IMR-90 (cell line): ENCODE measurements at regions not wholly inside any gene's neighbourhood (a gene's known extent, or its start where the extent isn't known, plus 50 kb on each side); places are given as distances from the start of the nearest gene placed in this dataset.

Experiments
- ATAC-seq: fragments of 200-7000 bp; cut with Tn5 transposase; 2 replicates; pipeline ENCODE4 v1.9.1; 2020; ENCODE audit warnings: low read depth, mild to moderate bottlenecking, moderate library complexity
- BruUV-seq: library from RNA; stranded (reverse); fragments of 400-500 nt; replicated peaks from 2 replicates; lab custom pipeline; 2021; lab: Mats Ljungman, UMichigan
- CTCF ChIA-PET: fragments of 300-600 bp; formaldehyde crosslinking; extraction: SDS; loops from one replicate; lab custom pipeline; 2021; ENCODE audit warnings: antibody characterized with exemption; lab: Yijun Ruan, JAX
- POLR2A ChIA-PET: fragments of 300-600 bp; sonication (Branson Sonifier 250); formaldehyde crosslinking; loops from one replicate; lab custom pipeline; 2022; ENCODE audit warnings: antibody characterized with exemption; ENCODE audit not compliant: unreplicated experiment; lab: Charles Lee
- DNase-seq: peaks from one replicate; pipeline ENCODE4 v3.0.0; 2013
- H2AFZ ChIP-seq: replicated peaks from 2 replicates; pipeline ENCODE3; 2013; ENCODE audit warnings: low read length, mild to moderate bottlenecking; ENCODE audit not compliant: poor library complexity
- H2AK5ac ChIP-seq: 2 replicates; pipeline ENCODE4 v1.6.1; 2013; ENCODE audit warnings: low read depth, low read length, inconsistent platforms
- H2AK9ac ChIP-seq: replicated peaks from 2 replicates; pipeline ENCODE3; 2013; ENCODE audit warnings: mild to moderate bottlenecking, low read depth, low read length, moderate library complexity; ENCODE audit not compliant: poor library complexity
- H2BK120ac ChIP-seq: 2 replicates; pipeline ENCODE4 v1.6.1; 2013; ENCODE audit warnings: low read depth, low read length, inconsistent platforms
- H2BK15ac ChIP-seq: 3 replicates; pipeline ENCODE4 v1.6.1; 2013; ENCODE audit warnings: low read depth, low read length, inconsistent platforms
- H2BK20ac ChIP-seq: 2 replicates; pipeline ENCODE4 v1.6.1; 2013; ENCODE audit warnings: low read depth, mild to moderate bottlenecking, inconsistent platforms, low read length, moderate library complexity
- H2BK5ac ChIP-seq: 2 replicates; pipeline ENCODE4 v1.6.1; 2013; ENCODE audit warnings: mild to moderate bottlenecking, low read depth, low read length, inconsistent platforms; ENCODE audit not compliant: poor library complexity, severe bottlenecking
- H3K14ac ChIP-seq: replicated peaks from 2 replicates; pipeline ENCODE4 v1.6.1; 2013; ENCODE audit warnings: low read depth, low read length, inconsistent platforms
- H3K18ac ChIP-seq: 2 replicates; pipeline ENCODE4 v1.6.1; 2013; ENCODE audit warnings: low read depth, low read length, control low read depth
- H3K23ac ChIP-seq: 2 replicates; pipeline ENCODE4 v1.6.1; 2013; ENCODE audit warnings: low read depth, low read length, inconsistent platforms
- H3K27ac ChIP-seq: 2 replicates; pipeline ENCODE4 v1.5.1; 2013; ENCODE audit warnings: mild to moderate bottlenecking, control low read depth, low read length; ENCODE audit not compliant: insufficient read depth
- H3K27me3 ChIP-seq: 2 replicates; pipeline ENCODE4 v1.6.1; 2013; ENCODE audit warnings: low read length; ENCODE audit not compliant: control insufficient read depth, insufficient read depth
- H3K36me3 ChIP-seq: 2 replicates; pipeline ENCODE4 v1.6.1; 2013; ENCODE audit warnings: low read length, mixed read lengths; ENCODE audit not compliant: control insufficient read depth, insufficient read depth
- H3K4ac ChIP-seq: 2 replicates; pipeline ENCODE4 v1.6.1; 2013; ENCODE audit warnings: low read depth, low read length, inconsistent platforms
- H3K4me1 ChIP-seq: 2 replicates; pipeline ENCODE4 v1.6.1; 2013; ENCODE audit warnings: low read length, mixed read lengths; ENCODE audit not compliant: control insufficient read depth, insufficient read depth
- H3K4me2 ChIP-seq: 2 replicates; pipeline ENCODE4 v1.6.1; 2013; ENCODE audit warnings: low read depth, mild to moderate bottlenecking, control low read depth, low read length, moderate library complexity
- H3K4me3 ChIP-seq: 2 replicates; pipeline ENCODE4 v1.5.1; 2013; ENCODE audit warnings: low read depth, mild to moderate bottlenecking, control low read depth, low read length, moderate library complexity; ENCODE audit not compliant: insufficient read depth
- H3K56ac ChIP-seq: 2 replicates; pipeline ENCODE4 v1.6.1; 2013; ENCODE audit warnings: low read length, inconsistent platforms; ENCODE audit not compliant: insufficient read depth; ENCODE audit errors: extremely low read depth
- H3K79me1 ChIP-seq, 2 experiments: 2 replicates each; pipeline ENCODE4 v1.6.1; 2013; ENCODE audit warnings: low read length in 2 of 2, inconsistent platforms in 1 of 2, low read depth in 1 of 2
- H3K9ac ChIP-seq: 2 replicates; pipeline ENCODE4 v1.6.1; 2013; ENCODE audit warnings: low read depth, low read length, control low read depth
- H3K9me1 ChIP-seq: 2 replicates; pipeline ENCODE4 v1.6.1; 2013; ENCODE audit warnings: low read length, inconsistent platforms; ENCODE audit not compliant: insufficient read depth
- H3K9me3 ChIP-seq: 2 replicates; pipeline ENCODE4 v1.6.1; 2013; ENCODE audit warnings: low read length; ENCODE audit not compliant: control insufficient read depth, insufficient read depth
- H4K20me1 ChIP-seq: 2 replicates; pipeline ENCODE4 v1.6.1; 2013; ENCODE audit warnings: low read length, inconsistent platforms; ENCODE audit not compliant: insufficient read depth
- H4K5ac ChIP-seq: 2 replicates; pipeline ENCODE4 v1.6.1; 2013; ENCODE audit warnings: mild to moderate bottlenecking, low read depth, low read length, control low read depth
- H4K8ac ChIP-seq, 2 experiments: 2 replicates each; pipeline ENCODE4 v1.6.1; 2013; ENCODE audit warnings: low read depth in 2 of 2, low read length in 2 of 2, control low read depth in 1 of 2, inconsistent platforms in 1 of 2
- H4K91ac ChIP-seq: 2 replicates; pipeline ENCODE4 v1.6.1; 2013; ENCODE audit warnings: low read depth, low read length, inconsistent platforms; ENCODE audit not compliant: insufficient read depth
- BHLHE40 ChIP-seq: fragments of 150-350 bp; IDR thresholded peaks from 2 replicates; pipeline ENCODE4 v1.6.1; 2016; ENCODE audit warnings: mild to moderate bottlenecking, low read depth, low read length
- CEBPB ChIP-seq: IDR thresholded peaks from 2 replicates; pipeline ENCODE4 v1.6.1; 2012; ENCODE audit warnings: low read depth, low read length, improper control_type of control experiment
- CHD1 ChIP-seq: IDR thresholded peaks from 2 replicates; pipeline ENCODE4 v1.6.1; 2012; ENCODE audit warnings: low read depth, low read length, improper control_type of control experiment
- ELK1 ChIP-seq: fragments of 150-350 bp; IDR thresholded peaks from 2 replicates; pipeline ENCODE4 v1.6.1; 2016; ENCODE audit warnings: low read depth, mild to moderate bottlenecking, low read length, moderate library complexity, borderline replicate concordance
- FOS ChIP-seq: fragments of 150-350 bp; IDR thresholded peaks from 2 replicates; pipeline ENCODE4 v1.6.1; 2016; ENCODE audit warnings: low read depth, low read length
- MAFK ChIP-seq: IDR thresholded peaks from 2 replicates; pipeline ENCODE4 v1.6.1; 2012; ENCODE audit warnings: low read depth, low read length, improper control_type of control experiment
- MAZ ChIP-seq: IDR thresholded peaks from 2 replicates; pipeline ENCODE4 v1.6.1; 2012; ENCODE audit warnings: low read depth, mild to moderate bottlenecking, low read length, improper control_type of control experiment, moderate library complexity, borderline replicate concordance
- MXI1 ChIP-seq: IDR thresholded peaks from 2 replicates; pipeline ENCODE4 v1.6.1; 2012; ENCODE audit warnings: low read depth, mild to moderate bottlenecking, low read length, moderate library complexity, borderline replicate concordance
- NFE2L2 ChIP-seq: fragments of 150-350 bp; IDR thresholded peaks from 2 replicates; pipeline ENCODE4 v1.6.1; 2016; ENCODE audit warnings: low read depth, mild to moderate bottlenecking, low read length
- POLR2A ChIP-seq: IDR thresholded peaks from 2 replicates; pipeline ENCODE4 v1.6.1; 2012; ENCODE audit warnings: mild to moderate bottlenecking, low read depth, low read length
- RAD21 ChIP-seq: IDR thresholded peaks from 2 replicates; pipeline ENCODE4 v1.6.1; 2012; ENCODE audit warnings: low read length, improper control_type of control experiment
- RCOR1 ChIP-seq: IDR thresholded peaks from 2 replicates; pipeline ENCODE4 v1.6.1; 2012; ENCODE audit warnings: mild to moderate bottlenecking, low read length, improper control_type of control experiment; ENCODE audit not compliant: insufficient replicate concordance
- RFX5 ChIP-seq: IDR thresholded peaks from 2 replicates; pipeline ENCODE4 v1.8.0; 2012; ENCODE audit warnings: low read depth, mild to moderate bottlenecking, low read length, moderate library complexity
- SMC3 ChIP-seq: fragments of 150-350 bp; IDR thresholded peaks from 2 replicates; pipeline ENCODE4 v1.6.1; 2016; ENCODE audit warnings: low read depth, mild to moderate bottlenecking, antibody characterized with exemption, low read length, moderate library complexity
- USF2 ChIP-seq: fragments of 150-350 bp; IDR thresholded peaks from 2 replicates; pipeline ENCODE4 v1.6.1; 2017; ENCODE audit warnings: mild to moderate bottlenecking, antibody characterized with exemption, low read length, low read depth
- WGBS, 2 experiments: methylation state at CpG; one replicate each; pipeline versions ENCODE4 v1.1.5 to v1.1.7; 2013; ENCODE audit warnings: missing lambda C conversion rate in 2 of 2; ENCODE audit not compliant: insufficient read length in 1 of 2; ENCODE audit errors: extremely low coverage in 2 of 2; 5-methylcytosine and 5-hydroxymethylcytosine counted together
- dilution Hi-C: fragments of 300-500 bp; cut with HindIII; formaldehyde crosslinking; loops from one replicate; pipeline ENCODE4 v1.14.3; 2018; ENCODE audit warnings: low sequenced_read_pairs; ENCODE audit not compliant: unreplicated experiment
- in situ Hi-C: fragments of 300-500 bp; cut with MboI; formaldehyde crosslinking; loops from 3 replicates; pipeline ENCODE4 v1.14.3; 2019; ENCODE audit warnings: low sequenced_read_pairs, inconsistent platforms, mixed read lengths
- intact Hi-C: fragments of 100-400 bp; cut with micrococcal nuclease; formaldehyde crosslinking; loops from 2 replicates; pipeline ENCODE4 v1.10.0; 2022
- TF ChIP-seq, protein P1 (sequence below): conservative IDR thresholded peaks from 2 replicates; pipeline ENCODE4 v1.5.1; 2012; ENCODE audit warnings: mild to moderate bottlenecking, low read depth, low read length, improper control_type of control experiment

GRCh38 chr6:2545383-2546038 lies 205.2 kb downstream of the MYLK4 start:
- Histone ChIP-seq H3K79me1 (no peaks in the 10 kb centered on the region), H2AK5ac (no peak overlapping the region), H3K14ac (no peak overlapping the region), H3K27ac (no peak overlapping the region), H3K4ac (no peak overlapping the region), H2AFZ (no peak overlapping the region), H3K4me1 (peaks cover 9% of the 10 kb centered on the region), H4K5ac (no peak overlapping the region; the same call in 1 of the 2 replicates), H3K23ac (no peak overlapping the region), H3K56ac (no peak overlapping the region), H2BK15ac (no peak overlapping the region), H3K9me1 (peaks cover 6% of the 10 kb centered on the region; the same call in 1 of the 2 replicates), H4K20me1 (no peaks in the 10 kb centered on the region), H2BK5ac (no peak overlapping the region), H2BK120ac (no peak overlapping the region), H3K27me3 (peaks cover 38% of the 10 kb centered on the region), H2AK9ac (no peak overlapping the region), H3K36me3 (no peaks in the 10 kb centered on the region), H2BK20ac (no peak overlapping the region), H4K8ac (no peak overlapping the region), H3K4me3 (no peak overlapping the region), H3K4me2 (no peak overlapping the region), H3K18ac (no peak overlapping the region), H4K91ac (no peak overlapping the region), H3K9ac (no peak overlapping the region), H3K9me3 (peaks cover 7% of the 10 kb centered on the region)
- intact Hi-C loops = no loop called here
- ChIA-PET CTCF (no interaction called here), POLR2A (no interaction called here)
- ATAC-seq (no peak), DNase-seq (no peak)
- dilution Hi-C loops = no loop called here
- BruUV-seq = no TSS peak
- WGBS, 2 experiments = no CpG with 5 or more reads among the region's 6 CpGs
- in situ Hi-C loops = no loop called here
- TF ChIP-seq USF2 (no peak), CEBPB (no peak), MAZ (no peak), ELK1 (no peak), FOS (no peak), RAD21 (no peak), MAFK (no peak), MXI1 (no peak), RCOR1 (no peak), RFX5 (no peak), POLR2A (no peak), BHLHE40 (no peak), SMC3 (no peak), CHD1 (no peak), NFE2L2 (no peak)
- TF ChIP-seq, protein P1, sequence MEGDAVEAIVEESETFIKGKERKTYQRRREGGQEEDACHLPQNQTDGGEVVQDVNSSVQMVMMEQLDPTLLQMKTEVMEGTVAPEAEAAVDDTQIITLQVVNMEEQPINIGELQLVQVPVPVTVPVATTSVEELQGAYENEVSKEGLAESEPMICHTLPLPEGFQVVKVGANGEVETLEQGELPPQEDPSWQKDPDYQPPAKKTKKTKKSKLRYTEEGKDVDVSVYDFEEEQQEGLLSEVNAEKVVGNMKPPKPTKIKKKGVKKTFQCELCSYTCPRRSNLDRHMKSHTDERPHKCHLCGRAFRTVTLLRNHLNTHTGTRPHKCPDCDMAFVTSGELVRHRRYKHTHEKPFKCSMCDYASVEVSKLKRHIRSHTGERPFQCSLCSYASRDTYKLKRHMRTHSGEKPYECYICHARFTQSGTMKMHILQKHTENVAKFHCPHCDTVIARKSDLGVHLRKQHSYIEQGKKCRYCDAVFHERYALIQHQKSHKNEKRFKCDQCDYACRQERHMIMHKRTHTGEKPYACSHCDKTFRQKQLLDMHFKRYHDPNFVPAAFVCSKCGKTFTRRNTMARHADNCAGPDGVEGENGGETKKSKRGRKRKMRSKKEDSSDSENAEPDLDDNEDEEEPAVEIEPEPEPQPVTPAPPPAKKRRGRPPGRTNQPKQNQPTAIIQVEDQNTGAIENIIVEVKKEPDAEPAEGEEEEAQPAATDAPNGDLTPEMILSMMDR = no peak
